Naive B cell (primary cell): ENCODE measurements at regions not wholly inside any gene's neighbourhood (a gene's known extent, or its start where the extent isn't known, plus 50 kb on each side); places are given as distances from the start of the nearest gene placed in this dataset.

Source experiments
- ATAC-seq, 2 donors: fragments of 150-1000 bp; cut with Tn5 transposase; 2 replicates each; pipeline ENCODE4 v1.10.0; 2021; ENCODE audit warnings: low read depth in 2 of 2, mild to moderate bottlenecking in 2 of 2, moderate library complexity in 2 of 2
- DNase-seq: peaks from one replicate; pipeline ENCODE4 v3.0.0; 2022
- H3K27ac Mint-ChIP-seq, 6 donors: one replicate each; pipeline ENCODE4 v1.8.0; 2020 to 2022; ENCODE audit warnings: mild to moderate bottlenecking in 6 of 6, mixed read lengths in 6 of 6, moderate library complexity in 5 of 6, inconsistent platforms in 2 of 6
- H3K27me3 Mint-ChIP-seq, 3 donors: one replicate each; pipeline ENCODE4 v1.8.0; 2021 to 2022; ENCODE audit warnings: mixed read lengths in 3 of 3, mild to moderate bottlenecking in 1 of 3
- H3K36me3 Mint-ChIP-seq, 2 donors: one replicate each; pipeline ENCODE4 v1.8.0; 2020 to 2022; ENCODE audit warnings: mixed read lengths in 2 of 2, inconsistent platforms in 1 of 2, mild to moderate bottlenecking in 1 of 2
- H3K4me1 Mint-ChIP-seq, 3 donors: one replicate each; pipeline ENCODE4 v1.8.0; 2020 to 2022; ENCODE audit warnings: mixed read lengths in 3 of 3, inconsistent platforms in 1 of 3, mild to moderate bottlenecking in 1 of 3, moderate library complexity in 1 of 3
- H3K4me3 Mint-ChIP-seq, 8 donors: one replicate each; pipeline ENCODE4 v1.8.0; 2020 to 2022; ENCODE audit warnings: mild to moderate bottlenecking in 8 of 8, mixed read lengths in 8 of 8, moderate library complexity in 8 of 8, inconsistent platforms in 2 of 8
- H3K9me3 Mint-ChIP-seq, 7 donors: one replicate each; pipeline ENCODE4 v1.8.0; 2020 to 2022; ENCODE audit warnings: mixed read lengths in 7 of 7, mild to moderate bottlenecking in 5 of 7, inconsistent platforms in 2 of 7, moderate library complexity in 1 of 7

DNA sequence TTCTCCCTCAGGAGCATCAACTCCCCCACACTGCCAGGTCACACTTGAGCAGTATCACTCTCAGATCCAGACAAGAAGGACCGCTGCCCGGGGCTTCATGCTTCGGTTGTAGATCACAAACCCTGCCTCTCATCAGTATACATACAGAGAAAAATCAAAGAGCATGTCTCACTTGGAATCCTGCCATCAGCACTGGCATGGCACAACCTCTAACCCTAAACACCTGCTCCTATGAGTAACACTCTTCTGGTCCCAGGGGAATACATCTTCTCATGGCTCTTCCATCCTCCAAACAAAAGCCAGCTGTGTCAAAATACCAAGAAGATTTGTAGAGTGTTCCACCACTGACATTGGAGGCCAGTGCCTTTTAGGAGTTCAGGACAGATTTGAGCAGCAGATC lies 84.8 kb upstream of the MIER3 start:
- no peak for ATAC-seq
- Mint-ChIP-seq H3K4me1 (peaks cover 6 to 15% (median 10%) of the 10 kb centered on the region in 3 donors), H3K27me3 (no peaks in the 10 kb centered on the region), H3K27ac (peak overlapping the region in 1 of 6 donors; percentile 3), H3K36me3 (no peaks in the 10 kb centered on the region), H3K4me3 (no peak overlapping the region), H3K9me3 (no peaks in the 10 kb centered on the region)
- DNase-seq, result no peak

DNA sequence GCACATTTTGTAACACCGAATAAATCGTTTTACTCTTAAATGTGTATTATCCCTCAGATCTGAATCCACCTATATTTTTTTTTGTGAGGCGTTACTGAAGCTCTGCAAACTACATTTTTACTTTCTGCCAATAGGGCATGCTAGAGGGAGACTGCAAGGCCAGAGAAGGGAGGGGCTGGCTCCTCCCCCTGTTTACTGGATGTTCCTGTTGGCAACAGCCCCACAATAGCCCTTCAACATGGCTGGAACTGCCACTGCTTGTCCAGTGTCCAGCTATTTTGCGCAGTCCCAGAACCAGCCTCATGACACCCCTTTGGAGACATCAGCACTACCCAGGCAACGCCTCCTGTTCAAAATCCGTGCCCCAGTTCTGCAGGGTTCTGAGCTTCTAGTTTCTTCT lies 85.4 kb upstream of the MIER3 start:
- Mint-ChIP-seq H3K9me3 (no peaks in the 10 kb centered on the region), H3K36me3 (no peaks in the 10 kb centered on the region), H3K4me1 (peaks cover 0 to 10% (median 5%) of the 10 kb centered on the region in 3 donors), H3K27me3 (peaks cover 0 to 2% (median 0%) of the 10 kb centered on the region in 3 donors), H3K27ac (no peak overlapping the region), H3K4me3 (no peak overlapping the region)
- DNase-seq (no peak), ATAC-seq (no peak)

DNA sequence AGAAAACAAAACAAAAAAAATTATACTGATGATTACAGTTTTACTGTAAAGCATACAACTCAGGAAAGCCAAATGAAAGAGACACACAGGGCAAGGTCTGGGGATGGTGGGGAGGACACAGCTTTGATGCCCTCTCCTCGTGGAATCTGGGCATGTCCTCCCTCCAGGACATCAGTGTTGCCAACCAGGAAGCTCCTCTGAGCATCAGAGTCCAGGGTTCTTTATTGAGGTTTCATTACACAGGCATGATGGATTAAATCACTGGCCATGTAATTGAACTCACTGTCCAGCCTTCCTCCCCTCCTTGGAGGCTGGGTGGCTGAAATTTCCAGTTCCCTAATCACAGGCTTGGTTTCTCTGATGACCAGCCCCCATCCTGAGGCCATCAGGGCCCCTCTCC lies 89.6 kb upstream of the MIER3 start:
- no peak for DNase-seq

DNA sequence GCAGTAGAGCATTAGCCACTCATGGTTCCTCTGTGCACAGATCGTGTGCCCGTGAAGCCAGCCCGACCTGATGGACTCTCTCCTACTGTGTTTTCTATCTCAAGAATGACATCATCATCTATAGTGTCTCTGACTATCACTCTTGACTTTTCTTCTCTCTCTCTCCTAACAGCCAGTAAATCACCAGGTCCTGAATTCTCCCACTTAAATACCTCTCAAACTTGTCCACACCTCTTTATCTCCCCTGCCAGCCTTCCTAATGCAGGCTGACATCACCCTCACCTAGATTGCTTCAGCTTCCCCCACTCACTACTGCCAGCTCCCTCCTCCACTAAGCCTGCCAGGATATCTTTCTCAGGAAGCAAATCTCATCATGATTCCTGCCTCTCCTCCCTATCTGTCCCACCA lies 90.6 kb upstream of the MIER3 start:
- Mint-ChIP-seq H3K27me3 (peaks cover 4 to 14% (median 5%) of the 10 kb centered on the region in 3 donors), H3K36me3 (no peaks in the 10 kb centered on the region), H3K4me1 (no peaks in the 10 kb centered on the region), H3K4me3 (no peak overlapping the region), H3K9me3 (no peaks in the 10 kb centered on the region), H3K27ac (peak overlapping the region in 1 of 6 donors; percentile 46)
- DNase-seq (no peak), ATAC-seq (no peak)

More for the DNA sequence above, 89.6 kb upstream of the MIER3 start:
- no peaks in the 10 kb centered on the region for H3K4me1 Mint-ChIP-seq
- H3K36me3 Mint-ChIP-seq, result no peaks in the 10 kb centered on the region
- no peak for ATAC-seq
- no peak overlapping the region for H3K27ac Mint-ChIP-seq
- H3K27me3 Mint-ChIP-seq, result peaks cover 4 to 14% (median 5%) of the 10 kb centered on the region in 3 donors
- H3K4me3 Mint-ChIP-seq, result no peak overlapping the region
- H3K9me3 Mint-ChIP-seq, result no peaks in the 10 kb centered on the region

DNA sequence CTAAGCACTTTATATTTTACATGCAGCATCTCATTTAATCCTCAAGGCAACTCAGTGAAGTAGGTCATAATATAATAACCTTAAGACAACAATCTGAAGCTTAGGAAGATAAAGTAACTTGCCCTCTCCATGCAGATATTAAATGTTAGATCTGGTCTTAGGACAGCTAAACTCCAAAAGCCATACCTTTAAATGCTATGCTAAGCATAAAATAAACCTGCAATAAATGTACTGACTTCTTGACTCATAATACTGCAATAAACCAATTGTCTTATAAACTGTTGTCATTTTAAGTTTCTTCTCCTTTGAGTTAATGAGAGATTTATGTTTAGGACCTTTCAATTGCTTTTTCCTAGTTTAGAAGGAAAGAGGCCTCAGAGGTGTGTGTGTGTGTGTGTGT lies 102.2 kb upstream of the MIER3 start:
- ATAC-seq, result no peak
- Mint-ChIP-seq H3K9me3 (no peaks in the 10 kb centered on the region), H3K4me3 (no peak overlapping the region), H3K4me1 (no peaks in the 10 kb centered on the region), H3K27ac (no peak overlapping the region), H3K27me3 (peaks cover 0 to 6% (median 0%) of the 10 kb centered on the region in 3 donors), H3K36me3 (no peaks in the 10 kb centered on the region)
- DNase-seq, result no peak

DNA sequence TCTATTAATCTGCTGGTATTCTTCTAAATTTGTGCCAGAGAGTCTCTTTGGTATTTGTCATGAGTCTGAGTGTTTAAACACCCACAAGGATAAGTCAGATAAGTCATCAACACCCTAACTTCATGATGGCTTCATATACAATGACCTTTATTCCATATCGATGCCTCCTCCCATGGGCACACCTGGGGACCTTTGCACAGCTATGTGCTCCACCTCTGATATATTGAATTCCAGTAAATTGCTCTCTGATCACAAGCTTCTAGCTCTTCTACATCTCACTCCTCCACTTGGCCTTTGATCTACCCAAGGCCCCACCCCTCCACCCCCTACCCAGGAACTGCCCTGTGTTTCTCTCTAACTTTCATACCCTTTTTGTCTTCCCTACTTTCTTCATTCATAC lies 102.7 kb upstream of the MIER3 start:
- DNase-seq (no peak), ATAC-seq (no peak)
- Mint-ChIP-seq H3K27me3 (peaks cover 0 to 6% (median 0%) of the 10 kb centered on the region in 3 donors), H3K36me3 (no peaks in the 10 kb centered on the region), H3K9me3 (no peaks in the 10 kb centered on the region), H3K27ac (no peak overlapping the region), H3K4me3 (no peak overlapping the region), H3K4me1 (no peaks in the 10 kb centered on the region)

DNA sequence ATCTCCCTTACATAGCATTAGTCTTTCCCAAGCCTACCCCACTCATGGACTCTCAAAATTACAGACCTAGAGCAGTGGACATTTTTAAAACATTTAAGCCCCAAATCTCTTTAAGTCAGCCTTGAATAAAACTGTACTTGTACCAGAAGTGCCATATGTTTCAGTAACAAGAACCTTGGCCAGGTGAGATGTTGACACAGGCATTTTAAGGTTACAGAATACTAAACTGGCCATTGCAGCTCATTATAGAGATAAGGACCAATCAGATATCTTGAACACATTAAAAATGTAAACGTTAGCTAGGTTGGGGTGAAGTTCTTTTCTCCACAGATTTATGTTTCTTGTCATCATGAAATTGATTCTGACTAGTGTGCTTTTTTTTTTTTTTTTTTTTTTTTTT lies 103.8 kb upstream of the MIER3 start:
- no peak for ATAC-seq
- H3K4me3 Mint-ChIP-seq, result no peak overlapping the region
- no peak for DNase-seq
- H3K27me3 Mint-ChIP-seq, result peaks cover 0 to 6% (median 0%) of the 10 kb centered on the region in 3 donors
- no peak overlapping the region for H3K27ac Mint-ChIP-seq
- no peaks in the 10 kb centered on the region for H3K9me3 Mint-ChIP-seq
- no peaks in the 10 kb centered on the region for H3K4me1 Mint-ChIP-seq
- no peaks in the 10 kb centered on the region for H3K36me3 Mint-ChIP-seq

DNA sequence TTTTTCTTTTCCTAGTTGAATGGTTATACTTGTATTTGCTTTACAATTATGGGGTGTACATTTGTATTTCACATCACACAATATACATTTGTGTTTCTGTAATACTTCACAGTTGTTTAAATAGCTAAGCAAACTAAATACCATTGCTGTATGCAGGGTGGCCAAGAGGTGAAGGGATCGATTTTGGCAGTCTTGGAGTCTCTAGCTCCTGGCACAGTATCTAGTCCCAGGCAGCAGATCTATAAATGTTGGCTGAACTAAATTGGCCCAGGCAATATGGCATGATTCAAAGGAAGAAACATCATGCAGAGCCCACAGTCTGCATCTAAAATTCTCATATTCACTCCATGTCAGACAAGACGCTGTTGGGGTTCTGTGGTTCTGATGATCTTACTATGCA lies 110.1 kb upstream of the GPBP1 start:
- Mint-ChIP-seq H3K4me1 (no peaks in the 10 kb centered on the region), H3K36me3 (no peaks in the 10 kb centered on the region), H3K4me3 (no peak overlapping the region), H3K27ac (no peak overlapping the region), H3K9me3 (peaks cover 0 to 16% (median 8%) of the 10 kb centered on the region in 7 donors), H3K27me3 (peaks cover 10 to 19% (median 15%) of the 10 kb centered on the region in 3 donors)
- no peak for DNase-seq
- no peak for ATAC-seq

DNA sequence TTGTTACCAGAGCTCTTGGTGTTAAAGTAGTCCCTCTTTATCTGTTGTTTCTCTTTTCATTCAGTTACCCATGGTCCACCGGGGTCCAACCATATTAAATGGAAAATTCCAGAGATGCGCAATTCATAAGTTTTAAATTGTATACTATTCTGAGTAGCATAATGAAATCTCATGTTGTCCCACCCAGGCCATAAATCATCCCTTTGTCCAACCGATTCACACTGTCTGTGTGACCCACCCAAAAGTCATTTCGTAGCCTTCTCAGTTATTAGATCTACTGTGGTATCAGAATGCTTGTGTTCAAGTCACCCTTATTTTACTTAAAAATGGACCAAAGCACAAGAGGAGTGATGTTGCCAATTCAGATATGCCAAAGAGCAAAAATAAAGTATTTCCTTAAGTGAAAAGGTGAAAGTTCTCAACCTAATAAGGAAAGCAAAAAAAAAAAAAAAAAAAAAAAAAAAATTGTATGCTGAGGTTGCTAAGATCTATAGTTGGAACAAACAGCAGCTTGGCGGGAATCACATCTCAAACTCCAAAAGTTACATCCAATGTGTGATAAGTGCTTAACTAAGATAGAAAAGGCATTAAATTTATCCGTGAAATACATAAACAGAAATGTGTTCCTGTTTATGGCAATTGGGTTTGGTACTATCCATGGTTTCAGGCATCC lies 106.8 kb upstream of the GPBP1 start:
- no peak overlapping the region for H3K27ac Mint-ChIP-seq
- H3K36me3 Mint-ChIP-seq, result peaks cover 4 to 13% of the 10 kb centered on the region in 2 donors
- H3K9me3 Mint-ChIP-seq, result peaks cover 4 to 41% (median 19%) of the 10 kb centered on the region in 7 donors
- ATAC-seq, result no peak
- no peak for DNase-seq
- H3K4me1 Mint-ChIP-seq, result no peaks in the 10 kb centered on the region
- H3K4me3 Mint-ChIP-seq, result no peak overlapping the region
- H3K27me3 Mint-ChIP-seq, result peaks cover 9 to 21% (median 13%) of the 10 kb centered on the region in 3 donors

DNA sequence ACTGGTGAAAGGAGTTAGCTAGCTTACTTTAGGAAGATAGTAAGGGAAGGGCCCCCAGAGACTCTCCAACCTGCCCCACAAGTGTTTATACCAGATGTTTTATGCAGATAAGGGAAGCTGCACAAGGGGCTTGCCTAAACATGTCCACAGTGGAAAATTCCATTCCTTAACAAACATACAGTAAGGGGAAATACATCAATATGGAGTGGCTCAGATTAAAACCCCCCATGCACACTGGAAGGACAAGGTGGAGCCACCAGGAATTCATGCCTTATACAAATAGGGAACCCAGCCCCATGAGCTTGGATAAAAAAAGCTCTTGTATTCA lies 106.3 kb upstream of the GPBP1 start:
- H3K9me3 Mint-ChIP-seq, result peaks cover 4 to 41% (median 19%) of the 10 kb centered on the region in 7 donors

DNA sequence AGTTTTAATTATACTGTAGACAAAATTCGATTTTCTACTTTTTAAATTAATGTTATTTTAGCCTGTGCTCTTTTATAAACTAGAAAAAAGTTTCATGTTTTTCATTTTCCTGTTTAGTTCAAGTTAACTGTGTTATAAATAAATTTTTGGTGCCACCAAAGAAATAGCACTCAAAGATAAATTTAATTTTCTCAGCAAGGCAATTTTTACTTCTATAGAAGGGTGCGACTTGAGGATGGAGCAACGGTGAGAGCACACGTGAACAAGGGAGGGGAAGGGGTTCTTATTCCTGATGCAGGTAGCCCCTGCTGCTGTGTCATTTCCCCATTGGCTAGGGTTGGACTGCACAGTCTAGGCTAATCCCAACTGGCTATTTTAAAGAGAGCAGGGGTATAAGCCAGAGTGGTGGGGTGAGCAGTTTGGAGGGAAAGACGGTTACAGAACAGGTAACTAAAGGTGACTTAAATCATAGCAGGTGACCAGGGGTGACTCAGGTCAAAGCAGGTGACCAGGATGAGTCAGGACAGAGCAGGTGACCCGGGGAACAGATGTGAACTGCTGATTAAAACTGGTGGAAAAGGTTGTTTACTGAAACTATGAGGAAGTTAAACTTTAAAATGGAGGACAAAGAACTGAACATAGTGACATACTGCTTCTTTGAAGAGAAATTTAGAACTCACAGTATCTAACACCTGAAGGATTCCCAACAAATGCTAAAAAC lies 104.6 kb upstream of the GPBP1 start:
- no peak for ATAC-seq
- peak overlapping the region in 1 of 6 donors; percentile 29 for H3K27ac Mint-ChIP-seq
- peaks cover 4 to 41% (median 19%) of the 10 kb centered on the region in 7 donors for H3K9me3 Mint-ChIP-seq
- peaks cover 4 to 13% of the 10 kb centered on the region in 2 donors for H3K36me3 Mint-ChIP-seq
- H3K4me3 Mint-ChIP-seq, result no peak overlapping the region
- peaks cover 12 to 30% (median 22%) of the 10 kb centered on the region in 3 donors for H3K27me3 Mint-ChIP-seq
- no peaks in the 10 kb centered on the region for H3K4me1 Mint-ChIP-seq
- DNase-seq, result no peak

More for the DNA sequence above, 106.3 kb upstream of the GPBP1 start:
- DNase-seq (no peak), ATAC-seq (no peak)
- no peak overlapping the region for H3K4me3 Mint-ChIP-seq
- H3K27me3 Mint-ChIP-seq, result peaks cover 11 to 24% (median 12%) of the 10 kb centered on the region in 3 donors
- H3K4me1 Mint-ChIP-seq, result no peaks in the 10 kb centered on the region
- H3K36me3 Mint-ChIP-seq, result peaks cover 4 to 13% of the 10 kb centered on the region in 2 donors
- no peak overlapping the region for H3K27ac Mint-ChIP-seq

DNA sequence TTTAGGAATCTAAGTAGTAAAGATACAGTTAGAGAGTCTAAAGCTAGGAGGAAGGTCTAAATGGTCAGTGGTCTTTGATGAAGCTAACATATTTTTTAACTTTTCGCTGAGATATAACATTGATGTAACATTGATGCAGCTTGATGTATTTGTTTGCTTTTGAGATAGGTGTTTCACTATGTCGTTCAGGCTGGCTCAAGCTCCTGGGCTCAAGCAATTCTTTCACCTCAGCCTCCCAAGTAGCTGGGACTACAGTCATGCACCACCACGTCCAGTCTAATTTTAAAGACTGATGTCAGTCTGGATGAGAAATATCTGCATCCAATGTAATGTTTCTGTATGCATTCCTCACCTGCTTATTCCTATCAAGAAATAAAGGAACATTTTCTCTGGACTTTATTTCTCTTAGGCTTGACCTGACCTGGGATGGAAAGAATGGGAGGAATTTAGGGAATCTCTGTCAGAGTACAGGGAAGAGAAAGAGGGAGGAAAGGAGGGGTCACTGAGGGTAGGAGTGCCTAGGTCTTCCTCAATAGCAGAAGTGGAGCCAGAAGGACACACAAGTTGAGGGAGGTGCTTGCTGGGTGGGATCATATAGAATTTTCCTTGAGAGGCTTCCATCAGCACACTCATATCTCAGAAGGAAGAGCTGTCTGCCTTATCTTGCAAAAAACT lies 101.5 kb upstream of the GPBP1 start:
- H3K27ac Mint-ChIP-seq, result peak overlapping the region in 1 of 6 donors; percentile 33
- H3K27me3 Mint-ChIP-seq, result peaks cover 5 to 22% (median 22%) of the 10 kb centered on the region in 3 donors
- no peak overlapping the region for H3K4me3 Mint-ChIP-seq
- no peak for DNase-seq
- peaks cover 4 to 13% of the 10 kb centered on the region in 2 donors for H3K36me3 Mint-ChIP-seq
- H3K4me1 Mint-ChIP-seq, result no peaks in the 10 kb centered on the region
- peaks cover 0 to 29% (median 11%) of the 10 kb centered on the region in 7 donors for H3K9me3 Mint-ChIP-seq
- no peak for ATAC-seq

DNA sequence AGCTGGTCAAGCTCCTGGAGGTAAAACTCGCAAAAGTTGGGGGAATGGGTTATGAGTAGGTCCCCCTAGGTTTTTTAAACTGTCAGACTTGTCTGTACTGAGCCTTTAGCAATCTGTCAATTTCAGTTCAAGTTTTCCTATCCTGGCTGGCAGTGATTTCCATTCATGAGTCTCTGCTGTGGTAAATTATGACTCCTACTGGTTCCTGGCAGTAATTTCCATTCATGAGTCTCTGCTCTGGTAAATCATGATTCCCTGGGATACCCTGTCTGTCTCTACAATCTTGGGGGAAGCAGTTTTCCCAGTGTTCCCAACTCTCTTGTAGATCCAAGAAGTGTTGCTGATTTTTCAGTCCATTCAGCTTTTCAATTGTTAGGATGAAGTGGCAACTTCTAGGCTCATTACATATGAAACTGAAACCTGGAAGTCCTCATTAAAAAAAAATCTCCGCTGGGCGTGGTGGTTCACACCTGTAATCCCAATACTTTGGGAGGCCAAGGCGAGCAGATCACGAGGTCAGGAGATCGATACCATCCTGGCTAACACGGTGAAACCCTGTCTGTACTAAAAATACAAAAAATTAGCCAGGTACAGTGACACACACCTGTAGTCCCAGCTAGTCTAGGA lies 91.3 kb upstream of the GPBP1 start:
- peaks cover 5 to 23% (median 8%) of the 10 kb centered on the region in 3 donors for H3K27me3 Mint-ChIP-seq
- H3K27ac Mint-ChIP-seq, result no peak overlapping the region
- ATAC-seq, result no peak
- peaks cover 0 to 5% (median 0%) of the 10 kb centered on the region in 7 donors for H3K9me3 Mint-ChIP-seq
- DNase-seq, result no peak
- no peaks in the 10 kb centered on the region for H3K4me1 Mint-ChIP-seq
- H3K36me3 Mint-ChIP-seq, result no peaks in the 10 kb centered on the region
- H3K4me3 Mint-ChIP-seq, result no peak overlapping the region
